GM23338 (cell line): ENCODE measurements at regions not wholly inside any gene's neighbourhood (a gene's known extent, or its start where the extent isn't known, plus 50 kb on each side); places are given as distances from the start of the nearest gene placed in this dataset.

Experiments used
- ATAC-seq: fragments of 200-7000 bp; cut with Tn5 transposase; 3 replicates; pipeline ENCODE4 v1.9.1; 2020
- DNase-seq: peaks from one replicate; pipeline ENCODE4 v3.0.0-alpha.2; 2015; ENCODE audit warnings: low spot score
- H2AFZ ChIP-seq: fragments of 200-600 bp; sonication (generic); 2 replicates; pipeline ENCODE4 v1.8.0; 2016; ENCODE audit warnings: antibody characterized with exemption, mild to moderate bottlenecking, moderate library complexity
- H3F3A ChIP-seq: fragments of 200-600 bp; sonication (generic); replicated peaks from 2 replicates; pipeline ENCODE4 v1.8.0; 2017; ENCODE audit warnings: antibody characterized with exemption, mixed run types, low read depth
- H3K27ac ChIP-seq: fragments of 200-600 bp; sonication (generic); 2 replicates; pipeline ENCODE4 v1.6.1; 2016; ENCODE audit warnings: low read depth
- H3K27me3 ChIP-seq: fragments of 200-600 bp; sonication (generic); 2 replicates; pipeline ENCODE4 v1.8.0; 2016; ENCODE audit warnings: mild to moderate bottlenecking, mixed run types, moderate library complexity; ENCODE audit not compliant: insufficient read depth
- H3K36me3 ChIP-seq: fragments of 200-600 bp; sonication (generic); 2 replicates; pipeline ENCODE4 v1.8.0; 2016; ENCODE audit warnings: mild to moderate bottlenecking; ENCODE audit not compliant: insufficient read depth
- H3K4me1 ChIP-seq: fragments of 200-600 bp; sonication (generic); 2 replicates; pipeline ENCODE4 v1.8.0; 2016; ENCODE audit warnings: mild to moderate bottlenecking, moderate library complexity; ENCODE audit not compliant: insufficient read depth
- H3K4me2 ChIP-seq: fragments of 200-600 bp; sonication (generic); 2 replicates; pipeline ENCODE4 v1.7.1; 2017; ENCODE audit warnings: mixed run types
- H3K4me3 ChIP-seq: fragments of 200-600 bp; sonication (generic); 2 replicates; pipeline ENCODE4 v1.6.1; 2016; ENCODE audit warnings: mixed run types
- H3K79me2 ChIP-seq: fragments of 200-600 bp; sonication (generic); replicated peaks from 2 replicates; pipeline ENCODE4 v1.8.0; 2017; ENCODE audit warnings: mild to moderate bottlenecking; ENCODE audit not compliant: insufficient read depth
- H3K9me2 ChIP-seq: fragments of 200-600 bp; sonication (generic); 2 replicates; pipeline ENCODE4 v1.8.0; 2017; ENCODE audit not compliant: insufficient read depth
- H4K20me1 ChIP-seq: fragments of 200-600 bp; sonication (generic); replicated peaks from 2 replicates; pipeline ENCODE4 v1.8.0; 2017; ENCODE audit warnings: mild to moderate bottlenecking; ENCODE audit not compliant: insufficient read depth
- H3K27ac Mint-ChIP-seq: 2 replicates; pipeline ENCODE4 v1.8.0; 2020; ENCODE audit warnings: inconsistent platforms, mild to moderate bottlenecking, moderate library complexity, mixed read lengths
- H3K27me3 Mint-ChIP-seq: 3 replicates; pipeline ENCODE4 v1.8.0; 2022; ENCODE audit warnings: low read depth, mild to moderate bottlenecking, moderate library complexity, mixed read lengths, inconsistent platforms; ENCODE audit not compliant: insufficient read depth, poor library complexity
- H3K36me3 Mint-ChIP-seq: 3 replicates; pipeline ENCODE4 v1.8.0; 2021; ENCODE audit warnings: low read depth, mild to moderate bottlenecking, inconsistent platforms, moderate library complexity, mixed read lengths
- H3K4me1 Mint-ChIP-seq: 3 replicates; pipeline ENCODE4 v1.8.0; 2020; ENCODE audit warnings: mild to moderate bottlenecking, inconsistent platforms, mixed read lengths
- H3K4me3 Mint-ChIP-seq: 3 replicates; pipeline ENCODE4 v1.8.0; 2021; ENCODE audit warnings: moderate library complexity, mild to moderate bottlenecking, inconsistent platforms, mixed read lengths
- H3K9me3 Mint-ChIP-seq: 3 replicates; pipeline ENCODE4 v1.8.0; 2020; ENCODE audit warnings: moderate library complexity, mild to moderate bottlenecking, inconsistent platforms, mixed read lengths
- CREB1 ChIP-seq: fragments of 250-450 bp; sonication (Bioruptor Pico); IDR thresholded peaks from 2 replicates; pipeline ENCODE4 v1.5.0; 2020; ENCODE audit warnings: low read depth, mild to moderate bottlenecking, moderate library complexity
- EZH2 ChIP-seq: fragments of 200-600 bp; sonication (generic); IDR thresholded peaks from one replicate; pipeline ENCODE4 v1.8.0; 2017; ENCODE audit warnings: antibody characterized with exemption, mild to moderate bottlenecking, low read depth; ENCODE audit not compliant: unreplicated experiment
- EZH2phosphoT487 ChIP-seq: fragments of 200-600 bp; sonication (generic); IDR thresholded peaks from one replicate; pipeline ENCODE4 v1.8.1; 2018; ENCODE audit warnings: antibody characterized with exemption; ENCODE audit not compliant: unreplicated experiment
- JUNB ChIP-seq: IDR thresholded peaks from one replicate; pipeline ENCODE4 v1.6.1; 2016; ENCODE audit warnings: antibody characterized with exemption; ENCODE audit not compliant: unreplicated experiment
- NANOG ChIP-seq: IDR thresholded peaks from 2 replicates; pipeline ENCODE4 v1.6.1; 2016; ENCODE audit warnings: antibody characterized with exemption, borderline replicate concordance
- POLR2AphosphoS5 ChIP-seq: IDR thresholded peaks from 2 replicates; pipeline ENCODE4 v1.6.1; 2016; ENCODE audit warnings: antibody characterized with exemption, low read depth
- STAT1 ChIP-seq: IDR thresholded peaks from one replicate; pipeline ENCODE4 v1.6.1; 2016; ENCODE audit warnings: antibody characterized with exemption; ENCODE audit not compliant: unreplicated experiment
- ZNF114 ChIP-seq: fragments of 250-450 bp; sonication (Bioruptor Pico); IDR thresholded peaks from 2 replicates; pipeline ENCODE4 v1.5.0; 2020; ENCODE audit warnings: mild to moderate bottlenecking, moderate library complexity
- ZNF331 ChIP-seq: fragments of 250-450 bp; sonication (Bioruptor Pico); IDR thresholded peaks from 2 replicates; pipeline ENCODE4 v1.5.0; 2020; ENCODE audit warnings: low read depth, mild to moderate bottlenecking, moderate library complexity
- TF ChIP-seq, protein P1 (sequence below): IDR thresholded peaks from 2 replicates; pipeline ENCODE4 v1.6.1; 2016; ENCODE audit warnings: antibody characterized with exemption
- TF ChIP-seq, protein P2 (sequence below): fragments of 250-450 bp; sonication (Bioruptor Pico); IDR thresholded peaks from 2 replicates; pipeline ENCODE4 v1.5.0; 2020; ENCODE audit warnings: mild to moderate bottlenecking, moderate library complexity
- TF ChIP-seq, protein P3 (sequence below): IDR thresholded peaks from one replicate; pipeline ENCODE4 v1.6.1; 2018; ENCODE audit warnings: antibody characterized with exemption; ENCODE audit not compliant: unreplicated experiment
- TF ChIP-seq, protein P4 (sequence below), 2 experiments: fragments of 200-600 bp in 1 of 2; sonication (generic) in 1 of 2; conservative IDR thresholded peaks; 2 replicates each; pipeline versions ENCODE4 v1.5.1 to v1.6.1; 2016 to 2017; ENCODE audit warnings: antibody characterized with exemption in 2 of 2, low read depth in 2 of 2, mild to moderate bottlenecking in 2 of 2, moderate library complexity in 1 of 2

DNA sequence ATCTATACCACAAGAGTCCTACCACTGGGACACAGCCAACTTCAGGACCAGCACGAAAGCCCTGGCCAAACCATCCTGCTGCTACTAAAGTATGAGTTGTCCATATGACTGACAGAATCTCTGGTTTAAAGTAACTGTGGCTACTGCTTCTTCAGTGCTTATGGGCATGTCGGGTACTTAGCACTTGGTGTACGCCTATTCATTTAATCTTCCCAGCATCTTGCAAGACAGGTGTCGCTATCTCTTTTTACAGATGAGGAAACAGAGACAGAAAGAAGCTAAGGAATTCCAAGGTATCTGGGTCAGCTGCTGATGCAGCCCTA lies 203.4 kb upstream of the ID2 start:
- no peaks in the 10 kb centered on the region for H3K9me3 Mint-ChIP-seq
- Histone ChIP-seq H4K20me1 (no peaks in the 10 kb centered on the region), H3K79me2 (no peaks in the 10 kb centered on the region), H3K36me3 (no peaks in the 10 kb centered on the region), H3K27ac (no peak overlapping the region), H3K4me3 (no peak overlapping the region), H3K27me3 (no peaks in the 10 kb centered on the region), H3F3A (no peaks in the 10 kb centered on the region), H3K9me2 (no peaks in the 10 kb centered on the region), H3K4me2 (no peak overlapping the region), H3K4me1 (no peaks in the 10 kb centered on the region), H2AFZ (no peak overlapping the region)
- DNase-seq (no peak), ATAC-seq (no peak)
- H3K4me1 Mint-ChIP-seq: peaks cover 4% of the 10 kb centered on the region; the same call in 2 of the 3 replicates
- TF ChIP-seq CREB1 (CRISPR knock-in tag): no peak
- TF ChIP-seq ZNF114 (CRISPR knock-in tag): no peak
- TF ChIP-seq NANOG: no peak
- TF ChIP-seq, protein P1, sequence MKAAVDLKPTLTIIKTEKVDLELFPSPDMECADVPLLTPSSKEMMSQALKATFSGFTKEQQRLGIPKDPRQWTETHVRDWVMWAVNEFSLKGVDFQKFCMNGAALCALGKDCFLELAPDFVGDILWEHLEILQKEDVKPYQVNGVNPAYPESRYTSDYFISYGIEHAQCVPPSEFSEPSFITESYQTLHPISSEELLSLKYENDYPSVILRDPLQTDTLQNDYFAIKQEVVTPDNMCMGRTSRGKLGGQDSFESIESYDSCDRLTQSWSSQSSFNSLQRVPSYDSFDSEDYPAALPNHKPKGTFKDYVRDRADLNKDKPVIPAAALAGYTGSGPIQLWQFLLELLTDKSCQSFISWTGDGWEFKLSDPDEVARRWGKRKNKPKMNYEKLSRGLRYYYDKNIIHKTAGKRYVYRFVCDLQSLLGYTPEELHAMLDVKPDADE: no peak
- TF ChIP-seq, protein P2, sequence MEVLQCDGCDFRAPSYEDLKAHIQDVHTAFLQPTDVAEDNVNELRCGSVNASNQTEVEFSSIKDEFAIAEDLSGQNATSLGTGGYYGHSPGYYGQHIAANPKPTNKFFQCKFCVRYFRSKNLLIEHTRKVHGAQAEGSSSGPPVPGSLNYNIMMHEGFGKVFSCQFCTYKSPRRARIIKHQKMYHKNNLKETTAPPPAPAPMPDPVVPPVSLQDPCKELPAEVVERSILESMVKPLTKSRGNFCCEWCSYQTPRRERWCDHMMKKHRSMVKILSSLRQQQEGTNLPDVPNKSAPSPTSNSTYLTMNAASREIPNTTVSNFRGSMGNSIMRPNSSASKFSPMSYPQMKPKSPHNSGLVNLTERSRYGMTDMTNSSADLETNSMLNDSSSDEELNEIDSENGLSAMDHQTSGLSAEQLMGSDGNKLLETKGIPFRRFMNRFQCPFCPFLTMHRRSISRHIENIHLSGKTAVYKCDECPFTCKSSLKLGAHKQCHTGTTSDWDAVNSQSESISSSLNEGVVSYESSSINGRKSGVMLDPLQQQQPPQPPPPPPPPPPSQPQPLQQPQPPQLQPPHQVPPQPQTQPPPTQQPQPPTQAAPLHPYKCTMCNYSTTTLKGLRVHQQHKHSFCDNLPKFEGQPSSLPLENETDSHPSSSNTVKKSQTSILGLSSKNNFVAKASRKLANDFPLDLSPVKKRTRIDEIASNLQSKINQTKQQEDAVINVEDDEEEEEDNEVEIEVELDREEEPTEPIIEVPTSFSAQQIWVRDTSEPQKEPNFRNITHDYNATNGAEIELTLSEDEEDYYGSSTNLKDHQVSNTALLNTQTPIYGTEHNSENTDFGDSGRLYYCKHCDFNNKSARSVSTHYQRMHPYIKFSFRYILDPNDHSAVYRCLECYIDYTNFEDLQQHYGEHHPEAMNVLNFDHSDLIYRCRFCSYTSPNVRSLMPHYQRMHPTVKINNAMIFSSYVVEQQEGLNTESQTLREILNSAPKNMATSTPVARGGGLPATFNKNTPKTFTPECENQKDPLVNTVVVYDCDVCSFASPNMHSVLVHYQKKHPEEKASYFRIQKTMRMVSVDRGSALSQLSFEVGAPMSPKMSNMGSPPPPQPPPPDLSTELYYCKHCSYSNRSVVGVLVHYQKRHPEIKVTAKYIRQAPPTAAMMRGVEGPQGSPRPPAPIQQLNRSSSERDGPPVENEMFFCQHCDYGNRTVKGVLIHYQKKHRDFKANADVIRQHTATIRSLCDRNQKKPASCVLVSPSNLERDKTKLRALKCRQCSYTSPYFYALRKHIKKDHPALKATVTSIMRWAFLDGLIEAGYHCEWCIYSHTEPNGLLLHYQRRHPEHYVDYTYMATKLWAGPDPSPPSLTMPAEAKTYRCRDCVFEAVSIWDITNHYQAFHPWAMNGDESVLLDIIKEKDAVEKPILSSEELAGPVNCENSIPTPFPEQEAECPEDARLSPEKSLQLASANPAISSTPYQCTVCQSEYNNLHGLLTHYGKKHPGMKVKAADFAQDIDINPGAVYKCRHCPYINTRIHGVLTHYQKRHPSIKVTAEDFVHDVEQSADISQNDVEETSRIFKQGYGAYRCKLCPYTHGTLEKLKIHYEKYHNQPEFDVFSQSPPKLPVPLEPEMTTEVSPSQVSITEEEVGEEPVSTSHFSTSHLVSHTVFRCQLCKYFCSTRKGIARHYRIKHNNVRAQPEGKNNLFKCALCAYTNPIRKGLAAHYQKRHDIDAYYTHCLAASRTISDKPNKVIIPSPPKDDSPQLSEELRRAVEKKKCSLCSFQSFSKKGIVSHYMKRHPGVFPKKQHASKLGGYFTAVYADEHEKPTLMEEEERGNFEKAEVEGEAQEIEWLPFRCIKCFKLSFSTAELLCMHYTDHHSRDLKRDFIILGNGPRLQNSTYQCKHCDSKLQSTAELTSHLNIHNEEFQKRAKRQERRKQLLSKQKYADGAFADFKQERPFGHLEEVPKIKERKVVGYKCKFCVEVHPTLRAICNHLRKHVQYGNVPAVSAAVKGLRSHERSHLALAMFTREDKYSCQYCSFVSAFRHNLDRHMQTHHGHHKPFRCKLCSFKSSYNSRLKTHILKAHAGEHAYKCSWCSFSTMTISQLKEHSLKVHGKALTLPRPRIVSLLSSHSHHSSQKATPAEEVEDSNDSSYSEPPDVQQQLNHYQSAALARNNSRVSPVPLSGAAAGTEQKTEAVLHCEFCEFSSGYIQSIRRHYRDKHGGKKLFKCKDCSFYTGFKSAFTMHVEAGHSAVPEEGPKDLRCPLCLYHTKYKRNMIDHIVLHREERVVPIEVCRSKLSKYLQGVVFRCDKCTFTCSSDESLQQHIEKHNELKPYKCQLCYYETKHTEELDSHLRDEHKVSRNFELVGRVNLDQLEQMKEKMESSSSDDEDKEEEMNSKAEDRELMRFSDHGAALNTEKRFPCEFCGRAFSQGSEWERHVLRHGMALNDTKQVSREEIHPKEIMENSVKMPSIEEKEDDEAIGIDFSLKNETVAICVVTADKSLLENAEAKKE (CRISPR knock-in tag): no peak
- TF ChIP-seq, protein P3, sequence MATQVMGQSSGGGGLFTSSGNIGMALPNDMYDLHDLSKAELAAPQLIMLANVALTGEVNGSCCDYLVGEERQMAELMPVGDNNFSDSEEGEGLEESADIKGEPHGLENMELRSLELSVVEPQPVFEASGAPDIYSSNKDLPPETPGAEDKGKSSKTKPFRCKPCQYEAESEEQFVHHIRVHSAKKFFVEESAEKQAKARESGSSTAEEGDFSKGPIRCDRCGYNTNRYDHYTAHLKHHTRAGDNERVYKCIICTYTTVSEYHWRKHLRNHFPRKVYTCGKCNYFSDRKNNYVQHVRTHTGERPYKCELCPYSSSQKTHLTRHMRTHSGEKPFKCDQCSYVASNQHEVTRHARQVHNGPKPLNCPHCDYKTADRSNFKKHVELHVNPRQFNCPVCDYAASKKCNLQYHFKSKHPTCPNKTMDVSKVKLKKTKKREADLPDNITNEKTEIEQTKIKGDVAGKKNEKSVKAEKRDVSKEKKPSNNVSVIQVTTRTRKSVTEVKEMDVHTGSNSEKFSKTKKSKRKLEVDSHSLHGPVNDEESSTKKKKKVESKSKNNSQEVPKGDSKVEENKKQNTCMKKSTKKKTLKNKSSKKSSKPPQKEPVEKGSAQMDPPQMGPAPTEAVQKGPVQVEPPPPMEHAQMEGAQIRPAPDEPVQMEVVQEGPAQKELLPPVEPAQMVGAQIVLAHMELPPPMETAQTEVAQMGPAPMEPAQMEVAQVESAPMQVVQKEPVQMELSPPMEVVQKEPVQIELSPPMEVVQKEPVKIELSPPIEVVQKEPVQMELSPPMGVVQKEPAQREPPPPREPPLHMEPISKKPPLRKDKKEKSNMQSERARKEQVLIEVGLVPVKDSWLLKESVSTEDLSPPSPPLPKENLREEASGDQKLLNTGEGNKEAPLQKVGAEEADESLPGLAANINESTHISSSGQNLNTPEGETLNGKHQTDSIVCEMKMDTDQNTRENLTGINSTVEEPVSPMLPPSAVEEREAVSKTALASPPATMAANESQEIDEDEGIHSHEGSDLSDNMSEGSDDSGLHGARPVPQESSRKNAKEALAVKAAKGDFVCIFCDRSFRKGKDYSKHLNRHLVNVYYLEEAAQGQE: no peak
- no peak for TF ChIP-seq EZH2
- TF ChIP-seq POLR2AphosphoS5: no peak
- no peak for TF ChIP-seq ZNF331 (CRISPR knock-in tag)
- TF ChIP-seq EZH2phosphoT487: no peak
- TF ChIP-seq, protein P4, sequence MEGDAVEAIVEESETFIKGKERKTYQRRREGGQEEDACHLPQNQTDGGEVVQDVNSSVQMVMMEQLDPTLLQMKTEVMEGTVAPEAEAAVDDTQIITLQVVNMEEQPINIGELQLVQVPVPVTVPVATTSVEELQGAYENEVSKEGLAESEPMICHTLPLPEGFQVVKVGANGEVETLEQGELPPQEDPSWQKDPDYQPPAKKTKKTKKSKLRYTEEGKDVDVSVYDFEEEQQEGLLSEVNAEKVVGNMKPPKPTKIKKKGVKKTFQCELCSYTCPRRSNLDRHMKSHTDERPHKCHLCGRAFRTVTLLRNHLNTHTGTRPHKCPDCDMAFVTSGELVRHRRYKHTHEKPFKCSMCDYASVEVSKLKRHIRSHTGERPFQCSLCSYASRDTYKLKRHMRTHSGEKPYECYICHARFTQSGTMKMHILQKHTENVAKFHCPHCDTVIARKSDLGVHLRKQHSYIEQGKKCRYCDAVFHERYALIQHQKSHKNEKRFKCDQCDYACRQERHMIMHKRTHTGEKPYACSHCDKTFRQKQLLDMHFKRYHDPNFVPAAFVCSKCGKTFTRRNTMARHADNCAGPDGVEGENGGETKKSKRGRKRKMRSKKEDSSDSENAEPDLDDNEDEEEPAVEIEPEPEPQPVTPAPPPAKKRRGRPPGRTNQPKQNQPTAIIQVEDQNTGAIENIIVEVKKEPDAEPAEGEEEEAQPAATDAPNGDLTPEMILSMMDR (conservative IDR thresholded peaks at IDR 0.05; ENCODE audit: low read depth in 2 of 2): no peak
- TF ChIP-seq JUNB: no peak
- no peak for TF ChIP-seq STAT1
- H3K36me3 Mint-ChIP-seq: no peaks in the 10 kb centered on the region
- H3K27ac Mint-ChIP-seq: no peak overlapping the region
- H3K27me3 Mint-ChIP-seq: no peaks in the 10 kb centered on the region
- H3K4me3 Mint-ChIP-seq: no peak overlapping the region
